ENCODE measurements at regions not wholly inside any gene's neighbourhood (a gene's known extent, or its start where the extent isn't known, plus 50 kb on each side); places are given as distances from the start of the nearest gene placed in this dataset.

DNA sequence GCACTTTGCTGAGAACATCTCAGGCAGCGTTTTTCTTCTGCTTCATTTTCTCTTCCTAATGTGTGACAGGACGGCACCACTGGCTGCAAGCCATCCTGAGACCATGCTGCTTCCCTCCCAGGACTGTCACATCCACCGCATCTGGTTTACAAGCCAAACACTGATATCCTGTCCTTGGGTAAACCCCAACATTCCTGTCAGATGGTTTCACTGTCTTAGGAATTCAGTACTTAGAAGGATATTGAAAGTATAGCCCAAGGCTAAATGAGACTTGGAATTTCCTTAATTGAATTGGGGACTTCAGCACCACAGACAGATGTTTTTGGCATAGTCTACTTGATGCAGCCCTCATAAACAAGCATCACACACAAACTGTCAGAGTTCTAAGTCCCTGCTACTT, 74.2 kb upstream of the PLXNA4 start:
- no peak overlapping the region for H2AFZ ChIP-seq (ENCODE audit: low read length, unreplicated experiment)
- no peak overlapping the region for H3K4me3 ChIP-seq (ENCODE audit: low read depth, low read length)
- no peak overlapping the region for H3K27ac ChIP-seq (ENCODE audit: low read depth, low read length)
- no peaks in the 10 kb centered on the region for H3K27me3 ChIP-seq (ENCODE audit: insufficient read depth, low read length)
- H3K36me3 ChIP-seq (ENCODE audit: insufficient read depth, low read length), result no peaks in the 10 kb centered on the region
- H3K79me2 ChIP-seq (ENCODE audit: control insufficient read depth, insufficient read depth, low read length, unreplicated experiment), result no peaks in the 10 kb centered on the region
- H3K4me1 ChIP-seq (ENCODE audit: control insufficient read depth, insufficient read depth, low read length, unreplicated experiment), result peaks cover 7% of the 10 kb centered on the region

- no peak overlapping the region for H2AFZ ChIP-seq (ENCODE audit: low read length, unreplicated experiment)
- H3K4me1 ChIP-seq (ENCODE audit: control insufficient read depth, insufficient read depth, low read length, unreplicated experiment), result no peaks in the 10 kb centered on the region
- H3K27ac ChIP-seq (ENCODE audit: low read depth, low read length), result no peak overlapping the region
- no peak overlapping the region for H3K4me3 ChIP-seq (ENCODE audit: low read depth, low read length)
- H3K79me2 ChIP-seq (ENCODE audit: control insufficient read depth, insufficient read depth, low read length, unreplicated experiment), result no peaks in the 10 kb centered on the region
- no peaks in the 10 kb centered on the region for H3K36me3 ChIP-seq (ENCODE audit: insufficient read depth, low read length)
- no peaks in the 10 kb centered on the region for H3K27me3 ChIP-seq (ENCODE audit: insufficient read depth, low read length)
Observed at GRCh38 chr7:132647311-132647710, 71.0 kb upstream of the PLXNA4 start.

DNA sequence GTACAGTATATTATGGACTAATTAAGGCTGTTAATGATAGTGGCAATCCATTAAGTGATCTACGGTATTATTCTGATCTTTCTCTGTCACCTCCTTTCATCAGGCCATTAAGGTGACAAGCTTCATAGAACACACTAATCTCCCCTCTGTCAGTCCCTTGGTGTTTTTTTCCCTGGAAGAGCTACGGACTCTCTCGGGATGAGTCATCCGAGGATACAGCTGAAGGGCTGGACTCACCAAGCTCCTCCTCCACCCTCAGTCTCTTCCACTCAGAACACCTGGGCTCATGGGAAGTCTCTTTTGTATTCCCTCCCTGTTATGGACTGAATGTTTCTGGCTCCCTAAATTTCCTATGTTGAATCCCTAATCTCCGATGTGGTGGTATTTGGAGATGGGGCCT, 69.8 kb upstream of the PLXNA4 start:
- Histone ChIP-seq H3K79me2 (ENCODE audit: control insufficient read depth, insufficient read depth, low read length, unreplicated experiment) (no peaks in the 10 kb centered on the region), H3K4me1 (ENCODE audit: control insufficient read depth, insufficient read depth, low read length, unreplicated experiment) (no peaks in the 10 kb centered on the region), H2AFZ (ENCODE audit: low read length, unreplicated experiment) (no peak overlapping the region), H3K4me3 (ENCODE audit: low read depth, low read length) (no peak overlapping the region), H3K27me3 (ENCODE audit: insufficient read depth, low read length) (no peaks in the 10 kb centered on the region), H3K27ac (ENCODE audit: low read depth, low read length) (no peak overlapping the region), H3K36me3 (ENCODE audit: insufficient read depth, low read length) (no peaks in the 10 kb centered on the region)

GRCh38 chr7:132643302-132643701, 67.0 kb upstream of the PLXNA4 start:
- Histone ChIP-seq H3K36me3 (ENCODE audit: insufficient read depth, low read length) (no peaks in the 10 kb centered on the region), H3K79me2 (ENCODE audit: control insufficient read depth, insufficient read depth, low read length, unreplicated experiment) (no peaks in the 10 kb centered on the region), H2AFZ (ENCODE audit: low read length, unreplicated experiment) (no peak overlapping the region), H3K27me3 (ENCODE audit: insufficient read depth, low read length) (0 out of 2 replicates have a peak, but pooled peaks cover 4% of the 10 kb centered on the region), H3K4me3 (ENCODE audit: low read depth, low read length) (no peak overlapping the region), H3K4me1 (ENCODE audit: control insufficient read depth, insufficient read depth, low read length, unreplicated experiment) (no peaks in the 10 kb centered on the region), H3K27ac (ENCODE audit: low read depth, low read length) (no peak overlapping the region)

DNA sequence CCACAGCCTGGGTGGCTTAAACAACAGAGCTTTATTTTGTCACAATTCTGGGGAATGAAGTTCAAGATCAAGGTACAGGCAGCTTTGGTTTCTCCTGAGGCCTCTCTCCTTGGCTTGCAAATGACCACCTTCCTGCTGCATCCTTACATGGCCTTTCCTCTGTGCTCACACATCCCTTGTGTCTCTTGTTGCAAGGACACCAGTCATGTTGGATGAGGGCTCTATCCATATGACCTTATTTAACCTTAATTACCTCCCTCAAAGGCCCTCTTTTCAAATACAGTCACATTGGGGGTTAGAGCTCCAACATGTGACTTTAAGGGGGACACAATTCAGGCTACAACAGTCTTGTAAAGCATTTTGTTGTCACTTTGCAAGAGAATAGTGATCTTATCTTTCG, 65.0 kb upstream of the PLXNA4 start:
- H3K27ac ChIP-seq (ENCODE audit: low read depth, low read length), result no peak overlapping the region
- no peaks in the 10 kb centered on the region for H3K36me3 ChIP-seq (ENCODE audit: insufficient read depth, low read length)
- H3K4me1 ChIP-seq (ENCODE audit: control insufficient read depth, insufficient read depth, low read length, unreplicated experiment), result no peaks in the 10 kb centered on the region
- H3K79me2 ChIP-seq (ENCODE audit: control insufficient read depth, insufficient read depth, low read length, unreplicated experiment), result no peaks in the 10 kb centered on the region
- no peak overlapping the region for H2AFZ ChIP-seq (ENCODE audit: low read length, unreplicated experiment)
- H3K27me3 ChIP-seq (ENCODE audit: insufficient read depth, low read length), result 0 out of 2 replicates have a peak, but pooled peaks cover 7% of the 10 kb centered on the region
- no peak overlapping the region for H3K4me3 ChIP-seq (ENCODE audit: low read depth, low read length)

DNA sequence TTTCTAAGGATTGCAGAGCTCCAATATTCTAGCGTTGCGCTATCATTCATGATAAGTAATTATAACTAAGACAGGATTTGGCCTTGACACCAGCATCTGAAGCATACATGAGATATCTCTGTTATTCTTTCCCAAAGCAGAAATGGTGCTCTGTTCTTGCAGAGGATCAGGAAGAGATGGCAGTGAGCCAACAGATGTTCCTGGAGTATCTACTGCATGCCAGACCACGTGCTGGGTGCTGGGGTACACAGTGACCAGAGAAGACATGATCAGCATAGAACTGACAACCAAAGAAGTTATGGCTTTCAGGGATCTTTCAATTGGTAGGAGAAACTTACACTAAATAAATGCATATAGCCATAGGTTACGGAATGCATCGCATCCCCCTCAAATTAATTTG, 63.7 kb upstream of the PLXNA4 start:
- no peaks in the 10 kb centered on the region for H3K4me1 ChIP-seq (ENCODE audit: control insufficient read depth, insufficient read depth, low read length, unreplicated experiment)
- H3K27me3 ChIP-seq (ENCODE audit: insufficient read depth, low read length), result peaks cover 16% of the 10 kb centered on the region
- H2AFZ ChIP-seq (ENCODE audit: low read length, unreplicated experiment), result no peak overlapping the region
- H3K36me3 ChIP-seq (ENCODE audit: insufficient read depth, low read length), result no peaks in the 10 kb centered on the region
- no peak overlapping the region for H3K4me3 ChIP-seq (ENCODE audit: low read depth, low read length)
- no peak overlapping the region for H3K27ac ChIP-seq (ENCODE audit: low read depth, low read length)
- H3K79me2 ChIP-seq (ENCODE audit: control insufficient read depth, insufficient read depth, low read length, unreplicated experiment), result no peaks in the 10 kb centered on the region

DNA sequence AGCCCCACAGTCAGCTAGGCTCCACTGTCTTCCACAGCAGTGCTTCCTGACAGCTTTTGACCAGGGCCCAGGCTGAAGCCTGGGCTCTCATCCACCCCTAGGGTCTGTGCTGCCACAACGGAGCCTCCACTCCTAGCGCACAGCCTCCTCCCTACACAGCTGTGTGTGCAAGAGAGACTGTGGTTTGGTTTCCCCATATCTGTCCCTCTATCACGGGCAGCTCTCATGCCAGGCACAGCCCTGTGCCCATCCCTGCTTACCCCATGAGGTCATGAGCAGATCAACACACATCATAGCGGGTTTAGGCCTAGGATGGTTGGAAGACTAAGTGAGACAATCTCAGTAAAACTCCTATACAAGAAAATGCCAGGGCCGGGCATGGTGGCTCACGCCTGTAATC, 61.7 kb upstream of the PLXNA4 start:
- H3K4me3 ChIP-seq (ENCODE audit: low read depth, low read length), result no peak overlapping the region
- H3K27me3 ChIP-seq (ENCODE audit: insufficient read depth, low read length), result peaks cover 16% of the 10 kb centered on the region
- no peaks in the 10 kb centered on the region for H3K36me3 ChIP-seq (ENCODE audit: insufficient read depth, low read length)
- no peak overlapping the region for H2AFZ ChIP-seq (ENCODE audit: low read length, unreplicated experiment)
- H3K27ac ChIP-seq (ENCODE audit: low read depth, low read length), result no peak overlapping the region
- no peaks in the 10 kb centered on the region for H3K79me2 ChIP-seq (ENCODE audit: control insufficient read depth, insufficient read depth, low read length, unreplicated experiment)
- no peaks in the 10 kb centered on the region for H3K4me1 ChIP-seq (ENCODE audit: control insufficient read depth, insufficient read depth, low read length, unreplicated experiment)

DNA sequence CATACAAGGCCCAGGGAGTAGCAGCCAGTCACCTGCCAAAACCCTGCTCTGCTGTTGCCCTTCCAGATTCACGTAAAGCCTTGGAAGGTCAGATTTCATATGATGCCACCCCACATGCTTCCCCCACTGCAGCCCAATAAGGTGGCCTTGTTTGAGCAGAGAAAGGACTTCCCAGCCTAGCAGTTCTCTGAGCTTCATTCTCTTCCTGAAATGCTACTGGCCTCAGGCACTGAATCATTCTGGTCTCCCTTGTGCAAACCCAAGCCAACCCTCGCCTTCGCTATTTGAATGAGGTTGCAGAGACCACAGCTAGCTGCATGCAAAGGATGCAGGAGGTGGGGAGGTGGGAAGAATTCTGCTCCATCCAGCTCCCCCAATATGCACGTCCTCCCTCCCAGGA, 60.3 kb upstream of the PLXNA4 start:
- H2AFZ ChIP-seq (ENCODE audit: low read length, unreplicated experiment), result no peak overlapping the region
- no peaks in the 10 kb centered on the region for H3K36me3 ChIP-seq (ENCODE audit: insufficient read depth, low read length)
- peaks cover 16% of the 10 kb centered on the region for H3K27me3 ChIP-seq (ENCODE audit: insufficient read depth, low read length)
- H3K4me3 ChIP-seq (ENCODE audit: low read depth, low read length), result no peak overlapping the region
- H3K4me1 ChIP-seq (ENCODE audit: control insufficient read depth, insufficient read depth, low read length, unreplicated experiment), result no peaks in the 10 kb centered on the region
- no peak overlapping the region for H3K27ac ChIP-seq (ENCODE audit: low read depth, low read length)
- H3K79me2 ChIP-seq (ENCODE audit: control insufficient read depth, insufficient read depth, low read length, unreplicated experiment), result no peaks in the 10 kb centered on the region

DNA sequence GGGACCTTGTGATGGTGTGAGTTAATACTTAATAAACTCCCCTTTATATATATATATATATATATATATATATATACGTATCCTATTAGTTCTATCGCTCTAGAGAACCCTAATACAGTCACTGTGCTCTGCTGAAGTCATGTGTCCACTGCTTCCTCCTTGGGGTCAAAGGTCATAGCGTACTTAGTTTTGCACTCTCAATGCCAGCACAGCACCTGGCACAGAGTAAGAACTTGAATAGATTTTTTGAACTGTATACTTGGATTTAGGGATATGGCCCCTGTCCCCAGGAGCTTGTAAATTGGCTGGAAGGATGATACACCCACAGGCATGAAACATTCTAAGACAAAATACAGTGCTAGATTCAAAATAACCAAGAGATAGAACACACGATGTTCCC, 58.9 kb upstream of the PLXNA4 start:
- Histone ChIP-seq H3K79me2 (ENCODE audit: control insufficient read depth, insufficient read depth, low read length, unreplicated experiment) (no peaks in the 10 kb centered on the region), H3K4me1 (ENCODE audit: control insufficient read depth, insufficient read depth, low read length, unreplicated experiment) (no peaks in the 10 kb centered on the region), H2AFZ (ENCODE audit: low read length, unreplicated experiment) (no peak overlapping the region), H3K27me3 (ENCODE audit: insufficient read depth, low read length) (peaks cover 16% of the 10 kb centered on the region), H3K4me3 (ENCODE audit: low read depth, low read length) (no peak overlapping the region), H3K27ac (ENCODE audit: low read depth, low read length) (no peak overlapping the region), H3K36me3 (ENCODE audit: insufficient read depth, low read length) (no peaks in the 10 kb centered on the region)

DNA sequence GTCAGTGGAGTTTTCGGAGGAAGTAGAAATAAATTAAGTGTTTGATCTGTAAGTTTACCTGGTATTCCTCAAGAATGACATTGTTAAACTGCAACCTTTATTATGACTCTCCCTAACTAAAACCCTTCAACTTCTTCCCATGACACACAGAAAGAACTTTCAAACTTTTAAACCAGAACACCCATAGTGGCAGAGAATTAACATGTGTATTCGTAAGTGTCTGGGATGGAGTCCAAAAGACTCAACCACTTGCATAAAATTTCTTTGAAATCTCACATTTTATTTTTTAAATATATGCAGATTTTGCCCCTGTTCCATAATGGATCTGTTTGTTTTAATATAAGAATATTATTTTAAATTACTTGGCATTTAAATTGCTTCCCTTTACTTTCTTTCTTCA, 54.6 kb upstream of the PLXNA4 start:
- no peaks in the 10 kb centered on the region for H3K79me2 ChIP-seq (ENCODE audit: control insufficient read depth, insufficient read depth, low read length, unreplicated experiment)
- H3K4me1 ChIP-seq (ENCODE audit: control insufficient read depth, insufficient read depth, low read length, unreplicated experiment), result no peaks in the 10 kb centered on the region
- H3K4me3 ChIP-seq (ENCODE audit: low read depth, low read length), result no peak overlapping the region
- H3K27me3 ChIP-seq (ENCODE audit: insufficient read depth, low read length), result peaks cover 16% of the 10 kb centered on the region
- no peak overlapping the region for H2AFZ ChIP-seq (ENCODE audit: low read length, unreplicated experiment)
- H3K27ac ChIP-seq (ENCODE audit: low read depth, low read length), result no peak overlapping the region
- H3K36me3 ChIP-seq (ENCODE audit: insufficient read depth, low read length), result no peaks in the 10 kb centered on the region
